GM12865 (cell line): ENCODE measurements at regions not wholly inside any gene's neighbourhood (a gene's known extent, or its start where the extent isn't known, plus 50 kb on each side); places are given as distances from the start of the nearest gene placed in this dataset.

ENCODE experiments used
- DNase-seq: peaks from one replicate; pipeline ENCODE4 v3.0.0; 2010; ENCODE audit warnings: low read depth
- H3K4me3 ChIP-seq: 2 replicates; pipeline ENCODE4 v1.5.1; 2011; ENCODE audit warnings: mild to moderate bottlenecking, low read depth, low read length, control low read depth
- TF ChIP-seq, protein P1 (sequence below): IDR thresholded peaks from 2 replicates; pipeline ENCODE4 v1.5.1; 2011; ENCODE audit warnings: low read length, control low read depth, low read depth, inconsistent platforms; ENCODE audit not compliant: insufficient read depth; ENCODE audit errors: missing control alignments

GRCh38 chr4:146061610-146062334 lies 113.7 kb upstream of the LSM6 start:
- H3K4me3 ChIP-seq = no peak overlapping the region
- TF ChIP-seq, protein P1, sequence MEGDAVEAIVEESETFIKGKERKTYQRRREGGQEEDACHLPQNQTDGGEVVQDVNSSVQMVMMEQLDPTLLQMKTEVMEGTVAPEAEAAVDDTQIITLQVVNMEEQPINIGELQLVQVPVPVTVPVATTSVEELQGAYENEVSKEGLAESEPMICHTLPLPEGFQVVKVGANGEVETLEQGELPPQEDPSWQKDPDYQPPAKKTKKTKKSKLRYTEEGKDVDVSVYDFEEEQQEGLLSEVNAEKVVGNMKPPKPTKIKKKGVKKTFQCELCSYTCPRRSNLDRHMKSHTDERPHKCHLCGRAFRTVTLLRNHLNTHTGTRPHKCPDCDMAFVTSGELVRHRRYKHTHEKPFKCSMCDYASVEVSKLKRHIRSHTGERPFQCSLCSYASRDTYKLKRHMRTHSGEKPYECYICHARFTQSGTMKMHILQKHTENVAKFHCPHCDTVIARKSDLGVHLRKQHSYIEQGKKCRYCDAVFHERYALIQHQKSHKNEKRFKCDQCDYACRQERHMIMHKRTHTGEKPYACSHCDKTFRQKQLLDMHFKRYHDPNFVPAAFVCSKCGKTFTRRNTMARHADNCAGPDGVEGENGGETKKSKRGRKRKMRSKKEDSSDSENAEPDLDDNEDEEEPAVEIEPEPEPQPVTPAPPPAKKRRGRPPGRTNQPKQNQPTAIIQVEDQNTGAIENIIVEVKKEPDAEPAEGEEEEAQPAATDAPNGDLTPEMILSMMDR = no peak
- DNase-seq = peak; percentile 62

- TF ChIP-seq, protein P1 = no peak
- DNase-seq = peak; percentile 95
- peak overlapping the region; percentile 66 for H3K4me3 ChIP-seq
Observed at GRCh38 chr4:146059865-146060264, 115.7 kb upstream of the LSM6 start.

GRCh38 chr4:146059151-146059550 lies 116.4 kb upstream of the LSM6 start:
- peak; percentile 84 for DNase-seq
- H3K4me3 ChIP-seq = peak overlapping the region; percentile 66
- TF ChIP-seq, protein P1 = no peak

GRCh38 chr4:146058531-146058930 lies 117.0 kb upstream of the LSM6 start:
- DNase-seq = peak; percentile 57
- TF ChIP-seq, protein P1 = no peak
- H3K4me3 ChIP-seq = peak overlapping the region; percentile 66

- no peak overlapping the region for H3K4me3 ChIP-seq
- DNase-seq = peak; percentile 48
- TF ChIP-seq, protein P1 = no peak
Observed at GRCh38 chr4:146054676-146055075, 116.1 kb upstream of the ZNF827 start.

DNA sequence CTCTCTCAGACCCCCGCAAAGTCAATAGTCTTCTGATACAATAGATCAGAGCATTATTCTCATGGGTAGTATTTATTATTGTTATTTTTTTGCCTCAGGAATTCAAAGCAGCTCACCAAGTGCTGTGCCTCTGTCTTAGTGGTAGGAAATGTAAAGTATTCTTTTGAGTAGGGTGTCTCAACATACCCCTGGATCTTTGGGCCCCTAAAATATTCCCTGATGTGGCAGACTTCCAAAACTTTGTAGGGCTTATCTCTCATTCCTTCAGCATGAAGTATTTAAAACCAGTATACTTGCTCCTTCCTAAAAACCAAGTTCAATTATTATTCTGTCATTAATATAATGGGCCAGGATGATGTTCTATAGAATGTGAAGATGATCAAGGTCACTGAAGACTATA lies 115.3 kb upstream of the ZNF827 start:
- TF ChIP-seq, protein P1 = no peak
- H3K4me3 ChIP-seq = no peak overlapping the region
- DNase-seq = no peak
